DND-41 (cell line): ENCODE measurements at regions not wholly inside any gene's neighbourhood (a gene's known extent, or its start where the extent isn't known, plus 50 kb on each side); places are given as distances from the start of the nearest gene placed in this dataset.
A peak's percentile ranks its signal among the peaks of the same experiment; 100 is the strongest.

Experiments used
- CTCF ChIP-seq: IDR thresholded peaks from 2 replicates; pipeline ENCODE4 v1.5.1; 2012; ENCODE audit warnings: borderline replicate concordance, low read length, moderate library complexity, mild to moderate bottlenecking; ENCODE audit not compliant: poor library complexity, severe bottlenecking; ENCODE audit errors: extremely low read depth
- EZH2 ChIP-seq: IDR thresholded peaks from 3 replicates; pipeline ENCODE4 v1.6.1; 2012; ENCODE audit warnings: borderline replicate concordance, low read depth, mild to moderate bottlenecking, moderate library complexity, low read length, inconsistent platforms; ENCODE audit not compliant: severe bottlenecking

DNA sequence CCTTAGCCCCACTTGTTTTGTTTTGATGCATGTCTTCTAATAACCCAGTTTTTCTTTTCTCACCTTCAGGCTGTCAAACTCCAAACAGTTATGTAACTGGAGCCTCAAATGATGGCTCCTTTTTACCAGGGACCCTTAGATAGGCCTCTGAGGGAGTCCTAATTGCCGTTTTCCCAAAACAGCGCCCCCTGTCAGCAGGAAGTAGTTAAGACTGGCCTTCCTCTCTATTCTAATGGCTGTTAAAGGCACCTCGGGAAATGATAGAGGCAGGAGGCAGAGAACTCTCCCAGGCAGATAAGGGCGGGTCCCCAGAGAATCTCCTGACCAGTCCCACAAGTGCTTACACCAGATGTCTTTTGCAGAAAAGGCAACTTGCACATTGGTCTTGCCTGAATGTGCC lies 123.2 kb downstream of the KCNS3 start:
- TF ChIP-seq CTCF (peak; percentile 16), EZH2 (no peak)
